Ovary (tissue), 3 donors: ENCODE measurements at regions not wholly inside any gene's neighbourhood (a gene's known extent, or its start where the extent isn't known, plus 50 kb on each side); places are given as distances from the start of the nearest gene placed in this dataset.

Experiments used
- EP300 ChIP-seq: sonication (generic); formaldehyde crosslinking; IDR thresholded peaks from one replicate; pipeline ENCODE4 v1.6.1; 2017; ENCODE audit warnings: antibody characterized with exemption
- POLR2A ChIP-seq: fragments of 450-650 bp; IDR thresholded peaks from one replicate; pipeline ENCODE4 v1.6.1; 2017; ENCODE audit warnings: antibody characterized with exemption, mild to moderate bottlenecking, moderate library complexity
- TF ChIP-seq, protein P1 (sequence below), 3 donors: fragments of 450-650 bp in 2 of 3; fragments of 200-600 bp in 1 of 3; IDR thresholded peaks; one replicate each; pipeline versions ENCODE4 v1.5.1 to v1.8.0; 2016 to 2022; ENCODE audit warnings: antibody characterized with exemption in 3 of 3, mild to moderate bottlenecking in 1 of 3
- donor health status: DM: no; HTN: no; CAD: no.

DNA sequence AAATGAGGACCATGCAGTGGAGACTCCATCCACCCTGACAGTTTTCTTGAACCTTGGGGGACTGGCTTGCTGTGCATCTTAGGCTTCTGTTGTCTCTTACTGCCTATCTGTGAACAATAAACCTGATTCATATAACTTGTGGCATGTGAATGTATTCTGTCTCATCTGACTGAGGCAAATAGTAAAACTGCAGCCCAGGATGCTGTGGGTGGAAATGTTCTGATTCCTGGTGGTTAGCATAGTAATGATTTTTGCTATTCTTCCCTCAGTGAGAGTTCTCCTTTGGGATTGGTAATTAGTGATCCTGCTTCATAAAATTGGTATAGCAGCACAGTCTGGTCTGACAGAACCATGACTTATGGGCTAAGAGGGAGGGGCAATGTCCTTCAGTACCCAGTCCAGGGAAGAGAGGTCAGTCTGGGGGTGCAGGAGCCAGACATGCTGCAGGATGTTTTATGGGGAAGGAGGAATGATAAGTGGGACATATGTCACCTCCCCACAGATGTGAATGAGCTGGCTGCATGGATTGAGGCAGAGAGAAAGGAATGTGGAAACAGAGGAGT, 147.1 kb downstream of the OR2B2 start:
- no peak for TF ChIP-seq EP300
- TF ChIP-seq, protein P1, sequence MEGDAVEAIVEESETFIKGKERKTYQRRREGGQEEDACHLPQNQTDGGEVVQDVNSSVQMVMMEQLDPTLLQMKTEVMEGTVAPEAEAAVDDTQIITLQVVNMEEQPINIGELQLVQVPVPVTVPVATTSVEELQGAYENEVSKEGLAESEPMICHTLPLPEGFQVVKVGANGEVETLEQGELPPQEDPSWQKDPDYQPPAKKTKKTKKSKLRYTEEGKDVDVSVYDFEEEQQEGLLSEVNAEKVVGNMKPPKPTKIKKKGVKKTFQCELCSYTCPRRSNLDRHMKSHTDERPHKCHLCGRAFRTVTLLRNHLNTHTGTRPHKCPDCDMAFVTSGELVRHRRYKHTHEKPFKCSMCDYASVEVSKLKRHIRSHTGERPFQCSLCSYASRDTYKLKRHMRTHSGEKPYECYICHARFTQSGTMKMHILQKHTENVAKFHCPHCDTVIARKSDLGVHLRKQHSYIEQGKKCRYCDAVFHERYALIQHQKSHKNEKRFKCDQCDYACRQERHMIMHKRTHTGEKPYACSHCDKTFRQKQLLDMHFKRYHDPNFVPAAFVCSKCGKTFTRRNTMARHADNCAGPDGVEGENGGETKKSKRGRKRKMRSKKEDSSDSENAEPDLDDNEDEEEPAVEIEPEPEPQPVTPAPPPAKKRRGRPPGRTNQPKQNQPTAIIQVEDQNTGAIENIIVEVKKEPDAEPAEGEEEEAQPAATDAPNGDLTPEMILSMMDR (IDR thresholded peaks at IDR 0.05) = no peak
- TF ChIP-seq POLR2A = no peak
